Left ventricle myocardium inferior (tissue), 1 donor: ENCODE measurements at regions not wholly inside any gene's neighbourhood (a gene's known extent, or its start where the extent isn't known, plus 50 kb on each side); places are given as distances from the start of the nearest gene placed in this dataset.

Experiments
- DNase-seq: peaks from one replicate; pipeline ENCODE4 v3.0.0-alpha.2; 2020
- H3K27ac ChIP-seq: fragments of 200-600 bp; replicated peaks from 2 replicates; pipeline ENCODE4 v1.8.0; 2021
- H3K27me3 ChIP-seq: fragments of 200-600 bp; 2 replicates; pipeline ENCODE4 v1.8.0; 2021; ENCODE audit warnings: low read depth
- H3K36me3 ChIP-seq: fragments of 200-600 bp; 2 replicates; pipeline ENCODE4 v1.8.0; 2021
- H3K4me1 ChIP-seq: fragments of 200-600 bp; 2 replicates; pipeline ENCODE4 v1.8.0; 2021
- H3K4me3 ChIP-seq: fragments of 200-600 bp; 2 replicates; pipeline ENCODE4 v1.8.0; 2021; ENCODE audit warnings: mild to moderate bottlenecking, moderate library complexity
- H3K9me3 ChIP-seq: fragments of 200-600 bp; replicated peaks from 2 replicates; pipeline ENCODE4 v1.8.0; 2021
- intact Hi-C: fragments of 100-400 bp; cut with micrococcal nuclease; formaldehyde crosslinking; loops from one replicate; pipeline ENCODE4 v1.11.0; 2022
- TF ChIP-seq, protein P1 (sequence below): fragments of 200-600 bp; IDR thresholded peaks from 2 replicates; pipeline ENCODE4 v1.8.0; 2021; ENCODE audit warnings: antibody characterized with exemption, mild to moderate bottlenecking, borderline replicate concordance
- donor health status: DM: no; HTN: yes; CAD: no; lungs with severe emphysema.

DNA sequence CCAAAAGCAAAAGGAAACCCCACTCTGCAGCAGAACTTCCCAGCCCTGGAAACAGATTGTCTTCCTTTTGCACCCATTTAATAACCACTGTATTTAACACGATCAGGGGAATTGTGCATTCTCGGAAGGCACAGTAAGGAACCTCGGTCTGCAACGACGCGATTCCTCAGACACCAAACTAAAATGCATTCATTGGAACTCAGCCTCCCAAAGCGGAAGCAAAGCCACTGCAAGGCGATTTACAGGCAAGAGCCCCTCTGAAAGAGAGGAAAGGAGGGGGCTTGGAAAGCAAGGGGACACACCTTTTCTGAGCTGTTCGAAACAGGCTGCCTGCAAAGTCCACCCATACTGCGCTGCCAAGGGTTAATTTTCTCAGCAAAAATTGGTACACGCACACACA is 297.7 kb downstream of the OMA1 start:
- Histone ChIP-seq H3K27me3 (peaks cover 88% of the 10 kb centered on the region), H3K4me3 (peak overlapping the region; percentile 67), H3K36me3 (no peaks in the 10 kb centered on the region), H3K9me3 (no peaks in the 10 kb centered on the region), H3K27ac (no peak overlapping the region), H3K4me1 (peaks cover 28% of the 10 kb centered on the region)
- intact Hi-C loops: no loop called here
- no peak for DNase-seq
- TF ChIP-seq, protein P1, sequence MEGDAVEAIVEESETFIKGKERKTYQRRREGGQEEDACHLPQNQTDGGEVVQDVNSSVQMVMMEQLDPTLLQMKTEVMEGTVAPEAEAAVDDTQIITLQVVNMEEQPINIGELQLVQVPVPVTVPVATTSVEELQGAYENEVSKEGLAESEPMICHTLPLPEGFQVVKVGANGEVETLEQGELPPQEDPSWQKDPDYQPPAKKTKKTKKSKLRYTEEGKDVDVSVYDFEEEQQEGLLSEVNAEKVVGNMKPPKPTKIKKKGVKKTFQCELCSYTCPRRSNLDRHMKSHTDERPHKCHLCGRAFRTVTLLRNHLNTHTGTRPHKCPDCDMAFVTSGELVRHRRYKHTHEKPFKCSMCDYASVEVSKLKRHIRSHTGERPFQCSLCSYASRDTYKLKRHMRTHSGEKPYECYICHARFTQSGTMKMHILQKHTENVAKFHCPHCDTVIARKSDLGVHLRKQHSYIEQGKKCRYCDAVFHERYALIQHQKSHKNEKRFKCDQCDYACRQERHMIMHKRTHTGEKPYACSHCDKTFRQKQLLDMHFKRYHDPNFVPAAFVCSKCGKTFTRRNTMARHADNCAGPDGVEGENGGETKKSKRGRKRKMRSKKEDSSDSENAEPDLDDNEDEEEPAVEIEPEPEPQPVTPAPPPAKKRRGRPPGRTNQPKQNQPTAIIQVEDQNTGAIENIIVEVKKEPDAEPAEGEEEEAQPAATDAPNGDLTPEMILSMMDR: no peak

DNA sequence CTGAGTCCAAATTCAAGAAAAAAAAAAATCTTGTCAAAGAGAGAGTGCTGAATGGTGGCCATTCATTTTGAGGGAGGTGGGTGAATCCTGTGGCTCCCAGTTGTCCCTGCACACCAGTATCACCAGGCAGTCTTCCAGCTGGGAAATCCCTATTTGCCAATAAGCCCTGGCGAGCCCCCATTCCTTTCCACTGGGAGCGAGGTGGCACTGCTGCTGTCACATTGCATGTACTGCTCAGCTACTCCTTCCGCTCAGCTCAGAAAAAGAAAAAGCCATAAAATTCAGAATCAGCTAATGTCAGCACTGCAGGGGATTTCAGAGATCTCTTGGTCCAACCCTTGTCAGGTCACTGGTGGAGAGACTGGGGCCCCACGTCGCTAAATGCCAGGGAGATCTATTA is 298.5 kb downstream of the OMA1 start:
- Histone ChIP-seq H3K27ac (no peak overlapping the region), H3K4me1 (peaks cover 28% of the 10 kb centered on the region), H3K4me3 (peak overlapping the region; percentile 67), H3K27me3 (peaks cover 92% of the 10 kb centered on the region), H3K36me3 (no peaks in the 10 kb centered on the region), H3K9me3 (no peaks in the 10 kb centered on the region)
- intact Hi-C loops: no loop called here
- DNase-seq: no peak
- TF ChIP-seq, protein P1: no peak

DNA sequence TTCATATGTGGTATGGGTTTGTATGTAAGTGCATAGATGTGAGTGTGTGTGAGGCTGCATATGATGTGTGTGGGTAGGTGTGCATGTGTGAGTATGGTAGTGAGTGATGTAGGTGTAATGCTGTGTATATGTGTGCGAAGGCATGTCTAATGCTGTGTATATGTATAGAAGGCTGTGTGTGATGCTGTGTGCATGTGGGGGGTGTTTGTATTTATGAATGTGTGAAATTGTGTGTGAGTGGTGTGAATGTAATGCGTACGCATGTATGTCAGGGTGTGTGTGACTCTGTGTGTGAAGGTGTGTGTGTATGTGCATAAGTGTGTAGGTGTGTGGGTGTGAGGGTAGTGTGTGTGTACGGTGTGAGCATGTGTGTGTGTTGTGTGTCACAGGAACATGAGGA is 300.0 kb downstream of the OMA1 start:
- no peaks in the 10 kb centered on the region for H3K9me3 ChIP-seq
- H3K36me3 ChIP-seq: no peaks in the 10 kb centered on the region
- H3K4me3 ChIP-seq: no peak overlapping the region
- H3K27ac ChIP-seq: no peak overlapping the region
- peaks cover 79% of the 10 kb centered on the region for H3K27me3 ChIP-seq
- H3K4me1 ChIP-seq: peaks cover 28% of the 10 kb centered on the region
- TF ChIP-seq, protein P1: no peak
- DNase-seq: no peak
- intact Hi-C loops: no loop called here

DNA sequence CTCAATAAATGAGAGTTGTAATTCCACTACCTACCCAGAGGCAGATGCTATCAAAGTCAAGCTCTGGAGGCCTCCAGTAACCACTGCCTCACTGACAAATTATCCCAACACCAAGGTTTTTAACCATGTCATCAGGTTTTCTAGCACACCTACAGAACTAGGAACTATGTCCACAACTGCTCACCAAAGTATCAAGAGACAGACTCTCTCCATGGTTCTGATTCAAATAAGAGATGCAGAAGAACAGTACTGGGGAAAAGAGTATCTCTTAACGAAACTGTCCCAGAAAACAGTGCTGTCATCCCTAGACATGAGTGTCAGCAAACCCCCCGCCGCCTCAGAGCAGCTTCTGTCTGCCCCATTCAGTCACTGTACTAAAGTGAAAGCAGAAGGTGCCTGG is 301.7 kb downstream of the OMA1 start:
- DNase-seq: no peak
- intact Hi-C loops: no loop called here
- no peaks in the 10 kb centered on the region for H3K9me3 ChIP-seq
- H3K4me1 ChIP-seq: peaks cover 22% of the 10 kb centered on the region
- no peak overlapping the region for H3K27ac ChIP-seq
- no peaks in the 10 kb centered on the region for H3K36me3 ChIP-seq
- no peak overlapping the region for H3K4me3 ChIP-seq
- H3K27me3 ChIP-seq: peaks cover 65% of the 10 kb centered on the region
- TF ChIP-seq, protein P1: no peak

DNA sequence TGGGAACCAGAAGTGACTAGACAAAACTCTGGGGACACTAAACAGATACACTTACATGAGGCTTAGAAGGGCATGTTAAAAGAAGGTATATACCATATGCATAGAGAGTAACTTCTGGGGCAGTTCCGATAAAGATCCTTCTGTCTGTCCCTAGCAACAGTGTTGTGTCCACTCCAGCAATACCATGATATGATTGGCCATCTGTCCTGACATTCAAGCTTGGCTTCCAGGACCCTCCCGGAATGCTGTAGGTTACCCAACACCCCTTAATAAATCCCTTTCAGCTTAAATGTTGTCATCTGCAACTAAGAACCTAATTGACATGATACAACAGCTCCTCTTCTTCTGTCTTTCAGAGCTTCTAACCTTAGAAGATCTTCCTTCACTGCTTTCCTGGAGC is 307.7 kb downstream of the OMA1 start:
- H3K36me3 ChIP-seq: no peaks in the 10 kb centered on the region

More for the DNA sequence above, 307.7 kb downstream of the OMA1 start:
- intact Hi-C loops: no loop called here
- Histone ChIP-seq H3K27ac (no peak overlapping the region), H3K27me3 (peaks cover 19% of the 10 kb centered on the region), H3K9me3 (no peaks in the 10 kb centered on the region), H3K4me1 (no peaks in the 10 kb centered on the region), H3K4me3 (no peak overlapping the region)
- TF ChIP-seq, protein P1: no peak
- DNase-seq: no peak
